SJSA1 (cell line): ENCODE measurements at regions not wholly inside any gene's neighbourhood (a gene's known extent, or its start where the extent isn't known, plus 50 kb on each side); places are given as distances from the start of the nearest gene placed in this dataset.

Experiments used
- DNase-seq, 2 experiments: peaks; one replicate each; pipeline ENCODE4 v3.0.0-alpha.2; 2015 to 2020; ENCODE audit warnings: low spot score in 2 of 2, low read depth in 1 of 2
- H3K27ac ChIP-seq: fragments of 250-450 bp; sonication (Bioruptor Pico); 2 replicates; pipeline ENCODE4 v1.5.1; 2020; ENCODE audit warnings: mild to moderate bottlenecking, moderate library complexity
- H3K27me3 ChIP-seq: fragments of 250-450 bp; sonication (Bioruptor Pico); replicated peaks from 2 replicates; pipeline ENCODE4 v1.5.1; 2020; ENCODE audit warnings: mild to moderate bottlenecking, moderate library complexity
- H3K36me3 ChIP-seq: fragments of 250-450 bp; sonication (Bioruptor Pico); 2 replicates; pipeline ENCODE4 v1.5.1; 2020; ENCODE audit warnings: mild to moderate bottlenecking
- H3K4me1 ChIP-seq: fragments of 250-450 bp; sonication (Bioruptor Pico); replicated peaks from 2 replicates; pipeline ENCODE4 v1.6.1; 2021; ENCODE audit warnings: mild to moderate bottlenecking
- H3K4me3 ChIP-seq: fragments of 250-450 bp; sonication (Bioruptor Pico); 2 replicates; pipeline ENCODE4 v1.5.1; 2020; ENCODE audit warnings: mild to moderate bottlenecking
- H3K9me3 ChIP-seq: fragments of 250-450 bp; sonication (Bioruptor Pico); replicated peaks from 2 replicates; pipeline ENCODE4 v1.5.1; 2020; ENCODE audit warnings: mild to moderate bottlenecking

DNA sequence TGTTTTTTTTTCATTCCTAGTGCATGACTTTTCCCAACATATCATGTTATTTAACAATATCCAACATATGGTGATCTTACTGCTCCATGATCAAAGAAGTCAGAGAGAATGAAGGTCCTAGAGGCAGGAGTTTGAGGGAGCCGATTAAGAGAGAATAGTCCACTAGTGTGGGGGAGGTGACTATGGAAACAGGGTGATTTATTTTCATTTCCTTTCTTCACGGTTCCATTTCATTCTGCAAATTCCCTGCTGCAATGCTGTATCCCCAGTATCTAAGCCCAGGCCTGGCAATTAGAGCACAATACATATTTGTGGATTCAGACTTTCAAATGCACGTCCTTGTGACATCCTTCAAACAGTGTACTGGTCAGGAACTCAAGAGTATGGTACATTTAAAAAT is 91.4 kb downstream of the CD83 start:
- DNase-seq = no peak
- Histone ChIP-seq H3K36me3 (no peaks in the 10 kb centered on the region), H3K27me3 (no peaks in the 10 kb centered on the region), H3K9me3 (no peaks in the 10 kb centered on the region), H3K27ac (no peak overlapping the region), H3K4me1 (peaks cover 11% of the 10 kb centered on the region), H3K4me3 (no peak overlapping the region)

DNA sequence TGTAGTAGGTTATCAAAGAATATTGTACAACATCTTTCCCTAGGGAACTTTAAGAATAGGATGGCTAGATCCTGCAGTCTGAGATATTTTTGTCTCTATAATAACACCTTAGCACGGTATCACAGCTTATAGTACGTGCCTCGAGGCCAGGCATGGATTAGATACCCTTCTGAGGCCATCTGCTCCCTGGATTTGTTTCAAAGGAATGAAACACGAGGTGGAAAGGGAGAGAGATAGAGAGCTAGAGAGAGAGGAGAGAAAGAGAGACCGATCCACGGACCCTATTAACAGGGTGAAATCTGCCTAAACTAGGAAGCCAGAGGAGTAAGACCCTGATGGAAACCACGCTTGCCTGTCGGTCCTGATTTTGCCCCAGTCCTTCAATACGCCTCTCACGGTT is 92.5 kb downstream of the CD83 start:
- no peak overlapping the region for H3K4me3 ChIP-seq
- no peak for DNase-seq

DNA sequence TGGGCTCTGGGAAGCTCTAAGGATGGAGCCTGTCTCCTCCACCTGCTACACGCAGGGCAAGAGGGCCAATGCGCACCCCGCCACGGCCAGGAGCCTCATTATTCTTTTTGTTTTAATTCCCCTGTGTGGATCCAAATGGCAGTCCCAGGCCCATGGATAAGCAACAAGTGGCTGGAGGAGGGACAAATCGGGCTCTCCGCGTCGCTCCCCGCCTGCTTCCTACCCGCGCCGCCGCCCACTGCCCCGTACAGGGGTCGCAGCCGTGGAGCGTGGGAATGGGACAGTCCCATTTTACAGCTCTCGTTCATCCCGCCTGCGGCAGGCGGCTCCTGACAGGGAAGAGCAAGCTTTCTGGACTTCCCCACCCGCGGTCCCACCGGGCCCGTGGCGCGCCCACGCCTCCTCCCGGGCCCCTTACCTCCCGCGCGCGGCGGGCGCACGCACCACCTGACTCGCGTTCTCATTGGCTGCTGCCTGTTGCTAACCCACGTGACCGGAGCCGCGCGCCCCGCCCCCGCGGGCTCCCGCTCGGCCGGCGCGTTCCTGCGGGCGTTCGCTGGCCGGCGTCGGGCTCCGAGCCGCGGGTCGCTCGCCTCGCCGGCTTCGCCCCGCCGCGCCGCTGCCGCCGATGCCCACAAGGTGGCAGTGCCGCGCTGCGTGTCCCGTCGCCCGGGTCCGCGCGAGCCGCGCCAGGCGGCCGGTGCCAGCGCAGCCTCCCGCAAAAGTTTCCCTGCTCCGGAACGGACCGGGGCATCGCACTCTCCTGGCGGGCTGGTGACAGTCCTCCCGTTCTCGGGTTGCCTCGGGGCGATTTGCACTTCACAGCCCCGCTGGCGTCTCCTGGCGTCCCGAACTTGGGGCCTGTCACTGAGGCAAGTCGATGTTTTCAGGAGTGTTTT is 93.3 kb downstream of the CD83 start:
- Histone ChIP-seq H3K4me1 (peaks cover 11% of the 10 kb centered on the region), H3K36me3 (no peaks in the 10 kb centered on the region), H3K27ac (no peak overlapping the region), H3K27me3 (no peaks in the 10 kb centered on the region), H3K4me3 (peak overlapping the region; percentile 48), H3K9me3 (no peaks in the 10 kb centered on the region)
- peak; percentile 58 to 84 for DNase-seq

More for the DNA sequence above, 92.5 kb downstream of the CD83 start:
- Histone ChIP-seq H3K9me3 (no peaks in the 10 kb centered on the region), H3K27me3 (no peaks in the 10 kb centered on the region), H3K36me3 (no peaks in the 10 kb centered on the region), H3K27ac (no peak overlapping the region), H3K4me1 (peaks cover 11% of the 10 kb centered on the region)

DNA sequence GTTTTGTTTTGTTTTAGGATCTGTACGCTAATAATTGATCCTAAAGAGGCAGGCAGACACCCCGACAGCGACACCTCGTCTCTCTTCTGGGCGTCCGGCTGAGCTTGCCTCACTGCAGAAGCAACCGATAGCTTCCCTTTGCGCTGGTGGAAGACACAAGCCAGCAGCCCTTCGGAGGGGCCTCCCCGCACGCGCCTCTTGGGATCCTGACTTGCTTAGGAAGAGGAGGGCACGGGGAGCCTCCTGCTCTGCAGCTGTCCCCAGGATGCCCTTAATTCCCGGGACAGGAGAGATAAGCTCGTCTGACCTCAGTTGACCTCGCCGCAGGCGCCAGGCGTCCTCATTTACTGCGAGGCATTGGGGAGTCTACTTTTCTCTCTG is 94.0 kb downstream of the CD83 start:
- Histone ChIP-seq H3K27me3 (no peaks in the 10 kb centered on the region), H3K4me1 (peaks cover 11% of the 10 kb centered on the region), H3K9me3 (no peaks in the 10 kb centered on the region; the same call in 1 of the 2 replicates), H3K27ac (no peak overlapping the region), H3K4me3 (peak overlapping the region; percentile 48), H3K36me3 (no peaks in the 10 kb centered on the region)
- DNase-seq = peak in 1 of 2 experiments; percentile 46

DNA sequence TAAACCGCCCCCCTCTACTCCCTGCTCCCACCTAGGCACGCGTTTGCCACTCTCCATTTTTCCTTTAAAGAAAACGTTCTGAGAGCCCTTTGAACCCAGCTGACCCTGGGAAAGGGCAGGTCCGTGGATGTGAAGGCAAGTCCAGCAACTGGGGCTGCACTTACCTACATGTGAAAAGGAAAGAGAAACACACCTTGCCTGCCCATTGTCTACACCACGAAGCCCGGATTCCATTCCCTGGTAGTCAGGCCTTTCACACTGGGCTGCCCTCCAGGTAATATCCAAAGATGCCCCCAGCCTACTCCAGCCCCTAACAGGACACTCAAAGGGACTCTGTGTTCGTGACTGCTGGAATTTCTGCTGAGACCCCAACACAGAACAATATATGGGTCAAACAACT is 94.4 kb downstream of the CD83 start:
- H3K4me1 ChIP-seq = peaks cover 11% of the 10 kb centered on the region
- H3K4me3 ChIP-seq = no peak overlapping the region
- no peaks in the 10 kb centered on the region for H3K27me3 ChIP-seq
- H3K9me3 ChIP-seq = no peaks in the 10 kb centered on the region; the same call in 1 of the 2 replicates
- no peaks in the 10 kb centered on the region for H3K36me3 ChIP-seq
- DNase-seq = no peak
- H3K27ac ChIP-seq = no peak overlapping the region

DNA sequence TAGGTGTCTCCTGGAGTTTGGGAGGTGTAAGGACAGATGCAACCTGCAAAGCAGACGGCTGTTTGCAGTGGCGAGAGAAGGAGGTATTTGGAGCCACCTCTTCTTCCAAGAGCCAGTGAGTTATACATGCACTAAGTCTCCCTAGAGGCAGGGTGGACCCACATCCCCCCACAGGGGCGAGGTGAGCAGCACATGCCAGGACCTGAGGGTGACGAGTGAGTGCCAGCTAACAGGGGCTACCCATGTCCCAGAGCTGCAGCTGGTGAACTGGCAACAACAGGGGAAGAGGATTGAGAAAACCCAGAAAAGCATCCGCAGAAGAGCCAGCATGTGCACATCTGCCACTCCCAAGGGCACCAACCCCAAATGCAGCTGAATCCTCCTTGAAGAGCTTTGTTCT is 95.1 kb downstream of the CD83 start:
- H3K27me3 ChIP-seq = no peaks in the 10 kb centered on the region
- no peak overlapping the region for H3K27ac ChIP-seq
- DNase-seq = no peak
- no peaks in the 10 kb centered on the region; the same call in 1 of the 2 replicates for H3K9me3 ChIP-seq
- no peak overlapping the region for H3K4me3 ChIP-seq
- no peaks in the 10 kb centered on the region for H3K36me3 ChIP-seq
- H3K4me1 ChIP-seq = peaks cover 11% of the 10 kb centered on the region

DNA sequence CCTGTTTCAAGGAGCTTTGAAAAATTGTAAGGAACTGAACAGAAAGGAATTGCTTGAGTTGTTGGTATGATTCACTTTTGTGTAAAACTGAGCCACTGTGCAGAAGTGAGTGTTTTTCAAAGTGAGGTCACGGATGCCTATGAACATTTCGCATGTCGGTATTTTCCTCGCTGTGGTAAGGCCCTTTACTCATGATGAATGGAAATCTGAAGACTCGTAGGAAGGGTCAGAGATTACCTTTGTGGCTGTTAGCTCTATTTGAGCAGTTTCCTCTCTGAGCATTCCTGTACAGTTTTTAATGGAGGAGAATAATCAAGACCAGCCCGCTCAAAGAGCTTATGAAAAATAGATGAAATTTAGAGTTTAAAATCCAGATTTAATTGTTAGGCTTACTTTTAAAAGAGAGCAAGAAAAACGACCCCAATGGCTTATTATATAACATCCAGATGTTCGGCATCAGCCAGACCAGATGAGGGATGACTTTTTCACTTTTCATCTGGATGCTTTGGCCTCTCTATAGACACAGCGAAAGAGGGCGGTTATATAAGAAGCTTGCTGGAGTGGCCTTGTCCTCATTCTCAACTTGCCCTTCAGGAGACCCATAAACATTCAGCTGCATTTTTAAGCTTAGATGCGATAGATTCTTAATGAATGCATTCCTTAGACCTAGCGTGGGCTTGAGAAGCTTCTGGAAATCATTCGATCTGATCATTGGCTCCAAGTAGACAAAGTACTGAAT is 99.5 kb downstream of the CD83 start:
- no peak for DNase-seq
- H3K27ac ChIP-seq = no peak overlapping the region

DNA sequence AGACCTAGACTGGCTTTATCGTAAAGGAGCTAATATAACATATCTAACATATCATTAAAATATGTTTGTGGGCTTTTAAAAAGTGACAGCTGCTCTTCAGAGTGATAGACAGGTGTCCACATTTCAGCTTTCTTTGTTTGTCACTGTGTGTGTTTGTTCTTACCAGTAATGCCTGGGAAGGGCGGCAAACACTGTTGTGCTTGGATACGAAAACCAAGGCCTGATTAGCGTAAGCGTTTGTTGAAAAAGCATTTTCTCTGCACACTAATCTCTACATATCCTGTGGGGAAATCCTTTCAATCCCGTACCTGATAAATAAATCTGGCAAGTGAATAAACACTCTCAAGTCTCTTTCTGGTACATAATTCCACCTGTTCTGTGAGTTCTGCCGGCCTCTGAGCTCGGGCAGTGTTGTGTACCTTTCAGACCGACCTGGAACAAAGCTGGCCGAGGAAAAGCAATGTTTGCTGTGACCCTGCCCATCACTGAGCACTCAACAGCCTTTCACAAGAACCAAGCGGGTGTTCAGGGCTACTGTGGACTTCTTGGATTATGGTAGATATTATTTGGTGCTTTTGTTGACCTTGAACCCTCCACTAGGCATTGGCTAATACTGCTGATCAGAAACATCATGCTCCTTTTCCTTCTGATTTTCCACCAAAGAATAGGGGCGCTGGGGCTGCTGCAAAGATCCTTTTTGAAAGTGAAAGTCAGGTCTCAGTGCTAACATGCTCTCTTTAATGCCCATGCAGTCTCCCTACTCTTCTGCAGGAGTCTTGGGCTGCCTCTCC is 100.4 kb downstream of the CD83 start:
- DNase-seq = no peak
- H3K27ac ChIP-seq = no peak overlapping the region
- H3K4me1 ChIP-seq = no peaks in the 10 kb centered on the region
- no peaks in the 10 kb centered on the region for H3K27me3 ChIP-seq
- H3K36me3 ChIP-seq = no peaks in the 10 kb centered on the region
- no peaks in the 10 kb centered on the region; the same call in 1 of the 2 replicates for H3K9me3 ChIP-seq
- no peak overlapping the region for H3K4me3 ChIP-seq

More for the DNA sequence above, 99.5 kb downstream of the CD83 start:
- H3K9me3 ChIP-seq = no peaks in the 10 kb centered on the region; the same call in 1 of the 2 replicates
- no peak overlapping the region for H3K4me3 ChIP-seq
- H3K4me1 ChIP-seq = no peaks in the 10 kb centered on the region
- H3K36me3 ChIP-seq = no peaks in the 10 kb centered on the region
- no peaks in the 10 kb centered on the region for H3K27me3 ChIP-seq

DNA sequence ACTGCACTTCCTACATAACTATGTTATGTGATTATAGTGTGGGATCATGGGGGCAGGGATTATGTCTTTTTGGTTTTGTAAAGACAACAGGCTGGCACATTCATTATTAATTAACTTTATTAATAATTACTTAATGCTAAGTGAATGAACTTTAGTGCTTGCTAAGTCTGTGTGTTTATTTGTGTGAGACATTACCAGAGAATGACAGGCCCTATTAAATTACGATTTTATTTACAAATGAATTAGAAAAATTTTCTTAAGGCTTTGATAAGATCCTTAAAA is 100.9 kb downstream of the CD83 start:
- Histone ChIP-seq H3K4me3 (no peak overlapping the region), H3K27ac (no peak overlapping the region), H3K27me3 (no peaks in the 10 kb centered on the region)

DNA sequence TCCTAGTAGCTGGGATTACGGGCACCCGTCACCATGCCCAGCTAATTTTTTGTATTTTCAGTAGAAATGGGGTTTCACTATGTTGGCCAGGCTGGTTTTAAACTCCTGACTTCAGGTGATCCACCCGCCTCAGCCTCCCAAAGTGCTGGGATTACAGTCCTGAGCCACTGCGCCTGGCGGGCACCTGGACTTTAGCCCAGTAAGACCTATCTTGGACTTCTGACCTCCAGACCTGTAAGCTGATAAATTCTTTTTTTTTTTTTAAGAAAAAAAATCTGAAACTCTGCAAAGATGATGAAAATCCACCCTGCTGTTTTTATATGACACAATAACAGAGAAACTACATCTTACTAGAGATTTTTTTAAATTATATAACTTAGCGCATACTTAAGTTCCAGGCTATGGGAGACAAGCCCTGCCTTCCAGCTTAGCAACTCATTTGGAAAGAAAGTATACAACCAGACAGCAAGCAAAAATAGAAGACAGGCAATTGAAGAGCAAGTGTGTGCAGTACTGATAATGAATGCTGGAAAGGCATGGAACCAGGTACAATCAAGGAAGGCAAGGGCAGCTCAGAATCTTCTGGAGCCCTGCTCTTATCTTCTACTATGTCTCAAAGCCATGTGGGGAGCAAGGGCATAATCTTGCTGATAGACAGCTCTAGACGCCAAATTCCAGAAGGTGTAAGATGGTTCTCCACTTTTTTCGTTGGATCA is 104.2 kb downstream of the CD83 start:
- Histone ChIP-seq H3K27ac (no peak overlapping the region), H3K9me3 (no peaks in the 10 kb centered on the region; the same call in 1 of the 2 replicates), H3K4me3 (no peak overlapping the region), H3K36me3 (no peaks in the 10 kb centered on the region), H3K4me1 (no peaks in the 10 kb centered on the region), H3K27me3 (no peaks in the 10 kb centered on the region)
- DNase-seq = no peak

More for the DNA sequence above, 100.9 kb downstream of the CD83 start:
- Histone ChIP-seq H3K4me1 (no peaks in the 10 kb centered on the region), H3K9me3 (no peaks in the 10 kb centered on the region; the same call in 1 of the 2 replicates), H3K36me3 (no peaks in the 10 kb centered on the region)
- DNase-seq = no peak

DNA sequence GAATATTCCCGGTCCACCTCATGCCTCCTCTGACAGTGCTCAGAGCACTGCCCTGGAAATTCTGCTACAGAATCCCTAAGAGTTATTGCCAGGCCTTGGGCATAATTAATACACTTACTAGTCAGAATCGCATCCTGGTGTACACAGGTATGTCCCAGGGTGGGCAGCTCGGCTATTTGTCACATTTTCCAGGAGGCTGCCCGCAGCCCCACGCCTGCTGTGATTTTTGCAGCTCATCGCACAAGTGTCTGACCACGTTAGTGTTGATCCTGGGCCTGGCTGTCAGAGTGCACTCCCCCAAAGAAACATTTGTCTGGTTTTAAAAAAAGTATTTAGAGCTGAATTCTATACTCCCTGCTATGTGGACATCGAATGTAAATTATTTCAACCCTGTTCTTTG is 105.4 kb downstream of the CD83 start:
- Histone ChIP-seq H3K9me3 (no peaks in the 10 kb centered on the region; the same call in 1 of the 2 replicates), H3K27me3 (no peaks in the 10 kb centered on the region), H3K4me1 (no peaks in the 10 kb centered on the region), H3K36me3 (no peaks in the 10 kb centered on the region), H3K27ac (no peak overlapping the region), H3K4me3 (no peak overlapping the region)
- no peak for DNase-seq

DNA sequence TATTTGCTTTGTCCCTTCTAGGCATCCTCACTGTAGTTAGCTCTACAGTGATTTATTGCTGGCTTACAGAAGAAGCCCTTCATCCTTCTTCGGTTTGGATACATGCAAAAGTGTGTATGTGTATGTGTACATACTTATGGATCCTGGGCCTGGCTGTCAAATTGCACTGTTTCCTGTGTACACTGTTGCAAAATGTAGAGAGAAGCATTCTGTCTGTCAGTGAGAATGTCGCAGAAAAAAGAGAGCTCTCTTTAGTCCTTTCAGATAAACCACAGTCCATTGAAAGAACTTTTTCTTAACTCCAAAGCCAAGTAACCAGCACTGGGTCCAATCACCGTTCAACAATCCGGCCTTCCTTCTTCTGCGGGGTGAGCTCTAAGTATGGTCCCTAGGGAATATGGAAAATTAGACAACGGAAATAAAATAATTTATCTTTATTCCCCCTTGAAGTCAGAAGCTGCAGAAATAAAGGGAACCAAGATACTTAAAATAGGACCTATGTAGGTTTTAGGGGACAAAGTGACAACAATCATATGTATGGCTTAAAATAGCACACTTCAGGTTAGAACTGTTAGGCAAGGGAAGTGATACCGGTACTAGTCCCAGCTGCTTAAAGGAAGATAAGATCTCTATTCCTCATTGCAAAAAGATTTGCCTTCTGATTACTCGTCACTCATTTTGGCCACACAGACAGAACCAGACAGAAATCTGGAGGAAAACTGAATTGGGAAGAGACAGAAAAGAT is 107.0 kb downstream of the CD83 start:
- H3K9me3 ChIP-seq = no peaks in the 10 kb centered on the region
- H3K4me1 ChIP-seq = no peaks in the 10 kb centered on the region
- H3K27me3 ChIP-seq = no peaks in the 10 kb centered on the region
- no peak overlapping the region for H3K27ac ChIP-seq
- H3K4me3 ChIP-seq = no peak overlapping the region
- no peak for DNase-seq
- no peaks in the 10 kb centered on the region for H3K36me3 ChIP-seq
